IMR-90 (cell line): ENCODE measurements at regions not wholly inside any gene's neighbourhood (a gene's known extent, or its start where the extent isn't known, plus 50 kb on each side); places are given as distances from the start of the nearest gene placed in this dataset.

ENCODE experiments used
- ATAC-seq: fragments of 200-7000 bp; cut with Tn5 transposase; 2 replicates; pipeline ENCODE4 v1.9.1; 2020; ENCODE audit warnings: low read depth, mild to moderate bottlenecking, moderate library complexity
- BruUV-seq: library from RNA; stranded (reverse); fragments of 400-500 nt; replicated peaks from 2 replicates; lab custom pipeline; 2021; lab: Mats Ljungman, UMichigan
- CTCF ChIA-PET: fragments of 300-600 bp; formaldehyde crosslinking; extraction: SDS; loops from one replicate; lab custom pipeline; 2021; ENCODE audit warnings: antibody characterized with exemption; lab: Yijun Ruan, JAX
- POLR2A ChIA-PET: fragments of 300-600 bp; sonication (Branson Sonifier 250); formaldehyde crosslinking; loops from one replicate; lab custom pipeline; 2022; ENCODE audit warnings: antibody characterized with exemption; ENCODE audit not compliant: unreplicated experiment; lab: Charles Lee
- DNase-seq: peaks from one replicate; pipeline ENCODE4 v3.0.0; 2013
- H2AFZ ChIP-seq: replicated peaks from 2 replicates; pipeline ENCODE3; 2013; ENCODE audit warnings: low read length, mild to moderate bottlenecking; ENCODE audit not compliant: poor library complexity
- H2AK5ac ChIP-seq: 2 replicates; pipeline ENCODE4 v1.6.1; 2013; ENCODE audit warnings: low read depth, low read length, inconsistent platforms
- H2AK9ac ChIP-seq: replicated peaks from 2 replicates; pipeline ENCODE3; 2013; ENCODE audit warnings: mild to moderate bottlenecking, low read depth, low read length, moderate library complexity; ENCODE audit not compliant: poor library complexity
- H2BK120ac ChIP-seq: 2 replicates; pipeline ENCODE4 v1.6.1; 2013; ENCODE audit warnings: low read depth, low read length, inconsistent platforms
- H2BK15ac ChIP-seq: 3 replicates; pipeline ENCODE4 v1.6.1; 2013; ENCODE audit warnings: low read depth, low read length, inconsistent platforms
- H2BK20ac ChIP-seq: 2 replicates; pipeline ENCODE4 v1.6.1; 2013; ENCODE audit warnings: low read depth, mild to moderate bottlenecking, inconsistent platforms, low read length, moderate library complexity
- H2BK5ac ChIP-seq: 2 replicates; pipeline ENCODE4 v1.6.1; 2013; ENCODE audit warnings: mild to moderate bottlenecking, low read depth, low read length, inconsistent platforms; ENCODE audit not compliant: poor library complexity, severe bottlenecking
- H3K14ac ChIP-seq: replicated peaks from 2 replicates; pipeline ENCODE4 v1.6.1; 2013; ENCODE audit warnings: low read depth, low read length, inconsistent platforms
- H3K18ac ChIP-seq: 2 replicates; pipeline ENCODE4 v1.6.1; 2013; ENCODE audit warnings: low read depth, low read length, control low read depth
- H3K23ac ChIP-seq: 2 replicates; pipeline ENCODE4 v1.6.1; 2013; ENCODE audit warnings: low read depth, low read length, inconsistent platforms
- H3K27ac ChIP-seq: 2 replicates; pipeline ENCODE4 v1.5.1; 2013; ENCODE audit warnings: mild to moderate bottlenecking, control low read depth, low read length; ENCODE audit not compliant: insufficient read depth
- H3K27me3 ChIP-seq: 2 replicates; pipeline ENCODE4 v1.6.1; 2013; ENCODE audit warnings: low read length; ENCODE audit not compliant: control insufficient read depth, insufficient read depth
- H3K36me3 ChIP-seq: 2 replicates; pipeline ENCODE4 v1.6.1; 2013; ENCODE audit warnings: low read length, mixed read lengths; ENCODE audit not compliant: control insufficient read depth, insufficient read depth
- H3K4ac ChIP-seq: 2 replicates; pipeline ENCODE4 v1.6.1; 2013; ENCODE audit warnings: low read depth, low read length, inconsistent platforms
- H3K4me1 ChIP-seq: 2 replicates; pipeline ENCODE4 v1.6.1; 2013; ENCODE audit warnings: low read length, mixed read lengths; ENCODE audit not compliant: control insufficient read depth, insufficient read depth
- H3K4me2 ChIP-seq: 2 replicates; pipeline ENCODE4 v1.6.1; 2013; ENCODE audit warnings: low read depth, mild to moderate bottlenecking, control low read depth, low read length, moderate library complexity
- H3K4me3 ChIP-seq: 2 replicates; pipeline ENCODE4 v1.5.1; 2013; ENCODE audit warnings: low read depth, mild to moderate bottlenecking, control low read depth, low read length, moderate library complexity; ENCODE audit not compliant: insufficient read depth
- H3K56ac ChIP-seq: 2 replicates; pipeline ENCODE4 v1.6.1; 2013; ENCODE audit warnings: low read length, inconsistent platforms; ENCODE audit not compliant: insufficient read depth; ENCODE audit errors: extremely low read depth
- H3K79me1 ChIP-seq, 2 experiments: 2 replicates each; pipeline ENCODE4 v1.6.1; 2013; ENCODE audit warnings: low read length in 2 of 2, inconsistent platforms in 1 of 2, low read depth in 1 of 2
- H3K9ac ChIP-seq: 2 replicates; pipeline ENCODE4 v1.6.1; 2013; ENCODE audit warnings: low read depth, low read length, control low read depth
- H3K9me1 ChIP-seq: 2 replicates; pipeline ENCODE4 v1.6.1; 2013; ENCODE audit warnings: low read length, inconsistent platforms; ENCODE audit not compliant: insufficient read depth
- H3K9me3 ChIP-seq: 2 replicates; pipeline ENCODE4 v1.6.1; 2013; ENCODE audit warnings: low read length; ENCODE audit not compliant: control insufficient read depth, insufficient read depth
- H4K20me1 ChIP-seq: 2 replicates; pipeline ENCODE4 v1.6.1; 2013; ENCODE audit warnings: low read length, inconsistent platforms; ENCODE audit not compliant: insufficient read depth
- H4K5ac ChIP-seq: 2 replicates; pipeline ENCODE4 v1.6.1; 2013; ENCODE audit warnings: mild to moderate bottlenecking, low read depth, low read length, control low read depth
- H4K8ac ChIP-seq, 2 experiments: 2 replicates each; pipeline ENCODE4 v1.6.1; 2013; ENCODE audit warnings: low read depth in 2 of 2, low read length in 2 of 2, control low read depth in 1 of 2, inconsistent platforms in 1 of 2
- H4K91ac ChIP-seq: 2 replicates; pipeline ENCODE4 v1.6.1; 2013; ENCODE audit warnings: low read depth, low read length, inconsistent platforms; ENCODE audit not compliant: insufficient read depth
- BHLHE40 ChIP-seq: fragments of 150-350 bp; IDR thresholded peaks from 2 replicates; pipeline ENCODE4 v1.6.1; 2016; ENCODE audit warnings: mild to moderate bottlenecking, low read depth, low read length
- CEBPB ChIP-seq: IDR thresholded peaks from 2 replicates; pipeline ENCODE4 v1.6.1; 2012; ENCODE audit warnings: low read depth, low read length, improper control_type of control experiment
- ELK1 ChIP-seq: fragments of 150-350 bp; IDR thresholded peaks from 2 replicates; pipeline ENCODE4 v1.6.1; 2016; ENCODE audit warnings: low read depth, mild to moderate bottlenecking, low read length, moderate library complexity, borderline replicate concordance
- FOS ChIP-seq: fragments of 150-350 bp; IDR thresholded peaks from 2 replicates; pipeline ENCODE4 v1.6.1; 2016; ENCODE audit warnings: low read depth, low read length
- MAFK ChIP-seq: IDR thresholded peaks from 2 replicates; pipeline ENCODE4 v1.6.1; 2012; ENCODE audit warnings: low read depth, low read length, improper control_type of control experiment
- MXI1 ChIP-seq: IDR thresholded peaks from 2 replicates; pipeline ENCODE4 v1.6.1; 2012; ENCODE audit warnings: low read depth, mild to moderate bottlenecking, low read length, moderate library complexity, borderline replicate concordance
- NFE2L2 ChIP-seq: fragments of 150-350 bp; IDR thresholded peaks from 2 replicates; pipeline ENCODE4 v1.6.1; 2016; ENCODE audit warnings: low read depth, mild to moderate bottlenecking, low read length
- POLR2A ChIP-seq: IDR thresholded peaks from 2 replicates; pipeline ENCODE4 v1.6.1; 2012; ENCODE audit warnings: mild to moderate bottlenecking, low read depth, low read length
- RAD21 ChIP-seq: IDR thresholded peaks from 2 replicates; pipeline ENCODE4 v1.6.1; 2012; ENCODE audit warnings: low read length, improper control_type of control experiment
- RFX5 ChIP-seq: IDR thresholded peaks from 2 replicates; pipeline ENCODE4 v1.8.0; 2012; ENCODE audit warnings: low read depth, mild to moderate bottlenecking, low read length, moderate library complexity
- SMC3 ChIP-seq: fragments of 150-350 bp; IDR thresholded peaks from 2 replicates; pipeline ENCODE4 v1.6.1; 2016; ENCODE audit warnings: low read depth, mild to moderate bottlenecking, antibody characterized with exemption, low read length, moderate library complexity
- USF2 ChIP-seq: fragments of 150-350 bp; IDR thresholded peaks from 2 replicates; pipeline ENCODE4 v1.6.1; 2017; ENCODE audit warnings: mild to moderate bottlenecking, antibody characterized with exemption, low read length, low read depth
- WGBS, 2 experiments: methylation state at CpG; one replicate each; pipeline versions ENCODE4 v1.1.5 to v1.1.7; 2013; ENCODE audit warnings: missing lambda C conversion rate in 2 of 2; ENCODE audit not compliant: insufficient read length in 1 of 2; ENCODE audit errors: extremely low coverage in 2 of 2; 5-methylcytosine and 5-hydroxymethylcytosine counted together
- dilution Hi-C: fragments of 300-500 bp; cut with HindIII; formaldehyde crosslinking; loops from one replicate; pipeline ENCODE4 v1.14.3; 2018; ENCODE audit warnings: low sequenced_read_pairs; ENCODE audit not compliant: unreplicated experiment
- in situ Hi-C: fragments of 300-500 bp; cut with MboI; formaldehyde crosslinking; loops from 3 replicates; pipeline ENCODE4 v1.14.3; 2019; ENCODE audit warnings: low sequenced_read_pairs, inconsistent platforms, mixed read lengths
- intact Hi-C: fragments of 100-400 bp; cut with micrococcal nuclease; formaldehyde crosslinking; loops from 2 replicates; pipeline ENCODE4 v1.10.0; 2022

GRCh38 chr7:80307227-80307856, 172.7 kb downstream of the GNAI1 start (continued):
- TF ChIP-seq MAFK, result no peak

- Histone ChIP-seq H3K4me1 (no peaks in the 10 kb centered on the region), H3K27ac (no peak overlapping the region), H3K27me3 (no peaks in the 10 kb centered on the region), H2AK9ac (no peak overlapping the region), H4K91ac (no peak overlapping the region), H3K14ac (no peak overlapping the region), H2BK5ac (no peak overlapping the region), H3K4me3 (no peak overlapping the region), H3K4me2 (no peak overlapping the region), H2BK15ac (no peak overlapping the region), H3K18ac (no peak overlapping the region), H3K56ac (no peak overlapping the region), H3K23ac (no peak overlapping the region), H3K36me3 (no peaks in the 10 kb centered on the region), H4K8ac (no peak overlapping the region), H4K5ac (no peak overlapping the region), H2AFZ (no peak overlapping the region), H3K79me1 (no peaks in the 10 kb centered on the region), H2AK5ac (no peak overlapping the region), H2BK20ac (no peak overlapping the region), H2BK120ac (no peak overlapping the region), H3K9me1 (0 out of 2 replicates have a peak, but pooled peaks cover 3% of the 10 kb centered on the region), H3K4ac (no peak overlapping the region), H3K9me3 (no peaks in the 10 kb centered on the region), H4K20me1 (no peaks in the 10 kb centered on the region), H3K9ac (no peak overlapping the region)
- intact Hi-C loops (no loop called here), in situ Hi-C loops (no loop called here), dilution Hi-C loops (loop anchor here (10.0 kb wide), 1 partner anchor 99 kb away; no protein-coding TSS in a partner anchor)
- WGBS, 2 experiments, result 83% methylated on average over 1 of the region's 2 CpGs; no CpG with 5 or more reads in 1 of the 2 experiments
- TF ChIP-seq FOS (no peak), BHLHE40 (no peak), SMC3 (no peak), MXI1 (no peak), RFX5 (no peak), RAD21 (no peak), NFE2L2 (no peak), CEBPB (no peak), ELK1 (no peak), USF2 (no peak), POLR2A (no peak), MAFK (no peak)
- no peak for DNase-seq
- ChIA-PET POLR2A (no interaction called here), CTCF (no interaction called here)
- ATAC-seq, result no peak
- BruUV-seq, result no TSS peak
Measured at GRCh38 chr7:80303315-80303714, 168.7 kb downstream of the GNAI1 start.
